SHP77 treated with DMSO at 0.1 percent for 48 hours (cell line): ENCODE measurements at regions not wholly inside any gene's neighbourhood (a gene's known extent, or its start where the extent isn't known, plus 50 kb on each side); places are given as distances from the start of the nearest gene placed in this dataset.

Source experiments
- DNase-seq: peaks from one replicate; lab custom pipeline; 2025; lab: John Stamatoyannopoulos, UW

DNA sequence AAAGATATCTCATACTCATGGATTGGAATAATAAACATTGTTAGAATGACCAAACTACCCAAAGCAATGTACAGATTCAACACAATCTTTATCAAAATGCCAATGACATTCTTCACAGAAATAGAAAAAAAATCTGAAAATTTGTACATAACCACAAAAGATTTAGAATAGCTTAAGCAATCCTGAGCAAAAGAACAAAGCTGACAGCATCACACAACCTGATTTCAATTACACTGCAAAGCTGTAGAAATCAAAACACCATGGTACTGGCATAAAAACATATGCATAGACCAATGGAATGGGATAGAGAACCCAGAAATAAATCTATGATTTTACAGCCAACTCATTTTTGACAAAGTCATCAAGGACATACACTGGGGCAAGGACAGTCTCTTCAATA is 130.0 kb upstream of the TMEM72 start:
- no peak for DNase-seq

DNA sequence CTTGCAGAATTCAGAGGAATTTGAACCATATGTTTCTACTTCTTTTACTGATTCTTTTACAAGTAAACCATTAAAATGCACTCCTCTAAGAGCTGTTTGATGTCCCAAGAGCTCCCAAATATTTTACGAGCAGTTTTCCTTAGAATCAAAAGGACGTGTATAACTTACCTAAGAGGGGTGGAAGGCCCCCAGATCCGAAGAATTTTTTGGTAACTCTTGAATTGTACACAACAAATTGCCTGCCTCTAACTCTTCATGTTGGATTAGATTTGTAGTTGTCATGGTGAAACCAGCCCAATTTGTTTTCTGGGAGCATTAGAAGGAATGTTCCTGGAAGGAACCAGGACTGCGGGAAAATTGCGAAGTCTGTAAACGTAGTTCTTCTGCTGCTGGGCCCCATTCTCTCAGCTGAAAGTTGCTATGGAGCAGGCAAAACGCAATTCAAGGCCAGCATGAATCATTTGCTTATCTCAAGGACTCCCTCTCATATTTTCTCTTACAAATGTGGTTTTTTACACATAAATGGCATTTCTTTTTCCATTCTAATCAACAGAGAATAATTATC is 124.8 kb upstream of the TMEM72 start:
- DNase-seq, result no peak

DNA sequence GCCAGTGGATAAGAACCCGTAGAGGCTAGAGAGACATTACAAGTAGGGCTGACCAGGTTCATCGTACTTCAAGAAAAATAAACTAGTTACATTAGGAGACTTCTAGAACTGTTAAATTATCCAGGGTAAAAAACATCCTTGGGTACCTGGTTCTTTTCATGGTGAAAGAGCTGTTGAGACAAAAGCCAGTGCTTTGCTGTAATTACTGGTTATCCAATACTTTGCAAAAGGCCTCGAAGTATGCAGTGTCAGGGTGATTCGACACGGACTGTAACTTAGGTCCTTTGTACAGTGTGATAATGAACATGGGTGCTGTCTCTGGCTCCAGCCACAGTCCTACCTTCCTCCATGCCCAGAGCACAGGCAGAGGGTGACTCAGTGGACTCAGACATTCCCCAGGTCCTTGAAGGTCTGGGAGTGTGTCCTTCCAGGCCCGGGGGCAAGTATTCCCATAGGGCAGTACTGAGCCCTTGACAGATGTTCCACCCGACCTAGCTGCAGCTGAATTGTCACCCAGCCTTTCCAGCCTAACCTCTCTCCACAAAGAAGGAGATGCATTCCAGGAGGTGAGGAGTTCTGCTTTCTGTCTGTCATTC is 123.6 kb upstream of the TMEM72 start:
- no peak for DNase-seq

DNA sequence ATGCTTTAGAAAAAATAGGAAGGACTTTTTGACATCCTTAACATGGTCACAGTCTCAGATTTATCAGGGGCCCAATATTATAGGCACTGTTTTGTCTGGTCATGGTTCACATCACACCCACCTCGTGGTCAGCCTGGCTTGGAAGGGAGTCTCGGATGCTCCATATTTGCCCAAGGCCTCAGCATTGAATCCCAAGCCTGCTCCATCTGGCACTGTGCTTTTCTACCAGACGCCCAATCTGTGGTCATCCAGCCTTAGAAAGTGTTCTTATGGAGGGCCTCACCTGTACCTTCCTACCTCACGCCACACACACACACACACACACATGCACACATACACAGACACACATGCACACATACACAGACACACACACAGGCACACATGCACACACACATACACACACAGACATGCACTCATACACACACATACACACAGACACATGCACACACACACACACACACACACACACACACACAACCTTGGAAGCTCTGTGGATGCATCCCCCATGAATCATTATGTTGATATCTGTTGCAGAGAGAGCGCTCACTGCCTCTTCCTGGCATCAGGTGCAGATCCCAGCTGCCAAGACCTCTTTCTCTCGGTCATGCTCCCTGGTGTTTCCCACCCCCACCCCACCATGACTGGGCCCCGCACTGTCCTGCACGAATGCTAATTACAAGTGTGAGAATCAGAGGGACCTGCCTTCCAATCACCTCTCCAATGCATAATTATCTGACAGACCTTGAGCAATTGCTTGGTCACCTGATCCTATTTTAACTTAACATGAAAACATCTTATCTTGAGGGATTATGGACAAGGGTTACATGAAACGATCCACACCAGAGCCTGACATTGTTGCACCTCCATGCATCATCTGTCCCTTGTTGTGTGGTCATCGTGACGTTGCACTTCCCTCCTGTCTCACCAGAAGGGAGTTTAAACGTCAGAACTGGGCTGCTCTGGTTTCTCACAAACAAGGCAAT is 122.7 kb upstream of the TMEM72 start:
- DNase-seq, result no peak

DNA sequence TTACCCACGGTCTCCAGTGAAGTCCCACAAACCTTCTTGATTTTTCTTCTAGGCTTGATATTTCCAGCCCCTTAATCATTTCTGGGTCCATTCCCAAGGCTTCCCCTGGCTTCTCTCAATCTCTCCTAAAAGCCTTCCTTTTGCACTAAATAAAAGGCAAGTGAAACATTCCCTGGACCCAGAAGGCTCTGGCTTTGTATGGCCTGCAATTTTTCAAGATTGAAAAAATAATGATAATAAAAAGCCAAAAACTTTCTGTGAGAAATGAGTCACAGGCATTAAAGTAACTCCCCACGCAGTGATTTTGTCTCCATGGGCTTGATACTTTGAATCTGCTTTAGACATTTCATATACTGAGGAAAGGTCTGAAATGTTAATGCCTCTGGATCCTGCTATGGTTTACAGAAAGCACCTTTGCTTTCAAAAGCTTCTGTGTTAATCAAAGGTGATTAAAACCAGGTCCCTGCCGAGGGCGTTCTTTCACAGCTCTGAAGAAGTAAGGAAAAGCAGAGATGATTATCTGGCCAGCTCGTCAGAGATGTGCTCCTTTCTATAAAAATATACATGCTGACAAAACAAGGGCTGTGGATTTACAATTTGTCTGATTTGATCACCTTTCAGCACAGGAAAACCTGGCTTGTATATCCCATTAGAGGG is 118.9 kb upstream of the TMEM72 start:
- no peak for DNase-seq

DNA sequence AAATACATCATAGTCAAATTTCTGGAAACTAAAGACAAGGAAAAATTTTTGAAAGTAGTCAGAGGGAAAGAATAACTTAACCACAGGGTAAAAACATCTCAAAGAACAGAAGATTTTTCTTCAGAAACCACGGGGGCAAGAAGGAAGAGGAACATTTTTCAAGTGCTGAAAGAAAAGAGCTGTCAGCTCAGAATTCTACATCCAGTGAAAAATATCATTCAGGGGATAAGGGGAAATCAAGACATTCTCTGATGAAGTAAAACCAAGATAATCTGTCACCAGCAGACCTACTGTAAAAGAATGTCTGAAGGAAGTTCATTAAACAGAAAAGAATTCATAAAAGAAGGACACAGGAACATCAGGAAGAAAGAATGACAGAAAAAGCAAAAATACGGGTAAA is 111.2 kb upstream of the TMEM72 start:
- no peak for DNase-seq

DNA sequence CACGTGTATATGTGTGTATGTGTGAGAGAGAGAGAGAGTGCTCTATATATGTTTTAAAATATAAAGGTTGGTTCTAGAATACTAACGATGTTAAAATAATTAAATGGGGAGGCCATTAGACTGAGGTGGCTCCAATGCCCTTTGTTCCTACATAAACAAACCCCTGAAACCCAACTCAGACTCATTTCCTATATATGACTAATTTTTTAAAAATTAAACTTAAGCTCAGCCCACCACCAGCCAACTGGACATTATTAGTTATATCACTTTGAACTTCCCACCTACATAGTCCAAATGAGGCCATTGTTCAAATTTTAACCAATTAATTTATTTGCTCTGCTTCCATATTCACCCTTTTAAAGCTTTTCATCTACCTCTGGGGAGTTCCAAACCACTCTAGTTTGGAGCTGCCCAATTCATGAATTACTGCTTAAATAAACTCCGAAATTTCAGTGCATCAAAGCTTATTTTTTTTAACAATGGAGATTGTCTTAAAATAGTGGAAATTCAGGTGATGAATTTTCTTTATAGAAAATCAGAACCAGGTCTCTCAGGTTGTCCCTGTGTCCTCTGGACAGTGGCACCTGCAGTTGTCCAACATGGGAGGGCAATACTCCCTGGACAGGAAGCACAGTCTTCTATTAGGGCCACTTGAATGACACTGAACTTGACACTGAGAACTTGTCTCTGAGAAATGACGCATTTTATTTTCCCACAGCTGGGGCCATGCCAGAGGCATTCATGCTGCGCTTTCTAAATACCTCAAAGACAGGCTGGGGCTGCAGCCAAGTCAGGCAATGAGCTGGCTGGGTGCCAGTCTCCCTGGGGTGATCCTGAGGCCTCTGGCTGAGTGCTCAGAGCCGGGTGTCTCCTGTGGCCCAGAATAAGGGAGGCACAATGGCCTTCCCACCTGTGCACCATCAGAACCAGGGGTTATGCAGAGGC is 109.5 kb upstream of the TMEM72 start:
- peak; percentile 76 for DNase-seq

DNA sequence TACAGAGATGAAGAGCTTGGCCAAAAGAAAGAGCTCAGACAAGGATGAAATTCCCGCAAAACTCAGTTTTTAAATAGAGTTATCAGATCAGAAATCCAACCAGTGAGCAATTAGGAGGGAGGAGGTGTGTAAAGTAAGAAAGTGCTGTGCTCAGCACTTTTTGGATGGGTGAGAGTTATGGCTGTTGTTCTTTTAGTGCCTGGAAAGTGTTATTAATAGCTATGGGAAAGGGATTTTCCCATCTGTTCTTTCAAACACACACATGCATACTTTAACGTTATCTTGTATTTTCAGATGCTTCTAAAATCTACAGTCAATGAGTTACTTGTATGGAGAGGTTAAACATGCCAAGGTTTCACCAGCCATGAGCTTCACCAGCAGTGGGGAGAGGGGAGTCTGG is 107.3 kb upstream of the TMEM72 start:
- no peak for DNase-seq

DNA sequence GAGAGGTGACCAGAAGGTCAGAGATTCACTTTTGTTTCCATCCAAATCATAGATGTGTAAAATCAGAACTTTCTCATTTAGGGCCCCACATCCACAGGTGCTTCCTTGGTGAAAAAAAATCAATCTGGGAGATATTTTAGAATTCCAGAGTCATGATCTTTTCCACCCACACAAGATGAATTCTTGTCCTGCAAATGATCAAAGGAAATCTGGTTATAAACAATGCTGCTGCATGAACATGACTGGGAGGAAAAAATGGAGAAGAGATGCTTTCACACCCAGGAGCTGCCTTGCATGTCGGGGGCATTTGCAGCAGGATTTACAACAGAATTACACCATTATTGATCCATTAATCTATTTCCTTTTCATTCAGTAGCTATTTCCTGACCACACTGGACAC is 106.5 kb upstream of the TMEM72 start:
- DNase-seq, result no peak

DNA sequence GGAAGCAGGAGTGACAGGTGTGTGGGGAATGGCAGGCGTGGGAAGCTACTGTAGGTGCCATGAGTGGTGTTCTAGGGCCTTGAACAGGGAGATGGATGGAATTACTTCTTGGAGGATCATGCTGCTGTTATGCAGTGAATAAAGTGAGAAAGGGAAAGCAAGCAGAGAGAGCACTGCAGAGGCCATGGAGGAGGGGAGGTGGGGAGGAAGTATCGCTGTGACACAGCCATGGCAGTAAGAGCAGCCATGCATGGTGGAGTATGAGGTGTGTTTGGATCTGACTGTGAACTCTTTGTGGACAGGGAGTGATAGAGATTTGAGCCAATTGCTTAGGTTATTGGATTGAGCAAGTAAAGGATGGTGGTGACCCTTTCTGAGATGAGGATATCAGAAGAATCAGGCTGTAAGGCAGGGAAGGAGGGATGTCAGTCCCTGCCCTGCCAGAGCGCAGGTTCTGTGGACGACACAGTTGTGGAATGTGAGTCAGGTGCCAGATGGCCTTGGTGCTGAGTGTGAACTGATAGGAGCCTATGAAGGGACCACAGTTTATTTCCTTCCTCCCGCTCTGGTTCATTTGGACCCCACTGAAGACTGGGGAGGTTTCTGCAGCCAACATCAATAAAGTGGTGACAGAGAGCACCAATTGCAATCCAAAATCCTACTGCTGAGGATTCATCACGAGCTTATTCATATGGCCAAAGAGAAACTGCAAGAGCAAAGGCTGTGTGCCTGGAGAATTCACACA is 105.5 kb upstream of the TMEM72 start:
- DNase-seq, result no peak

DNA sequence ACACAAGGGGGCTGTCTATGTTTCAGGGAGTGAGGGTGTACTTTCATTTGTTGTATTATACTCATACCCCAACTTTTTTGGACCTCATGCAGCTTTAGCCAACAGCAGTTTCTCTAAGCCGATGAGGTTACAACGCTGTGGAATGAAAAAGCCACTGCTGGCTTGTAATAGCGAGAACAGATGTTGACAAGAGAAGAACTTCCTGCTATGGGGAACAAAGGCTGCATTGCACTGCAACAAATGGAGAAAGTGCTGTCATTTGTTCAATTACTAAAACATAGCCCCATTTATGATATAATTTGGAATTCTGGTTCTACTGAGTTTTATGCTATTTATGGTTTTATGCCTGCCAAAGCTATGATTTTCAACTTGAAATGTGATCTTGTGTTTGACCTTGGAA is 104.2 kb upstream of the TMEM72 start:
- no peak for DNase-seq

DNA sequence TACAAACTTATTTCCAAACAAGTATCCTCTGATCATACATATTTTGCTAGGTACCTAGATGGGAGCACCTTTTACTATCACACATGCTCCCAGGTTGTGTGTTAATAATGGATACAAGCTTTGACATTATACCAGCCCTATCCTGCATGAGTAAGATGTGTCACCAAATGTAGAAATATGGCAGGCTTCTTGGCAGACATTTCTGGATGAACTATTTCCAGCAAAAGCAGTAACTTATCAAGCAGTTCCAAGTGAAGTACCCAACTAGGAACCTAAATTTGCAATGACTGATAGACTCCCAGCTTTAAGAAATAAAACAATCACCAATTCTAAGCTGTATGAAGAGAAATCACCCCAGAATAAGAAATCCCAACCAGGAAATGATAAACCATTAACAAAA is 103.7 kb upstream of the TMEM72 start:
- DNase-seq, result no peak

DNA sequence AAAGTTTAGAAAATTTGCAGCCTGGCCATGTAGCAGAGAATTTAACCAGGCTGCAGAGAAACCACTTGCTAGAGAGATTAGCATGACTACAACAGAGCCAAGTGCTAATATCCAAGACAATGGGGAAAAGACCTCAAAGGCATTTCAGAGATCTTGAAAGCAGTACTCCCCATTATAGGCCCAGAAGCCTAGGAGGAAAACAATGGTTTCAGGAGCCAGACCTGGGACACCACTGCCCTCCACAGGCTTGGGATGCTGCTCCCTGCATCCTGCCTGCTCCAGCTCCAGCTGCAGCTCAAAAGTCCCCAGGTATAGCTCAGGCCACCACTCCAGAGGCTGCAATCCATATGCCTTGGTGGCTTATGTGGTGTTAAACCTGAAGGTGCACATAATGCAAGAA is 101.5 kb upstream of the TMEM72 start:
- DNase-seq, result no peak

DNA sequence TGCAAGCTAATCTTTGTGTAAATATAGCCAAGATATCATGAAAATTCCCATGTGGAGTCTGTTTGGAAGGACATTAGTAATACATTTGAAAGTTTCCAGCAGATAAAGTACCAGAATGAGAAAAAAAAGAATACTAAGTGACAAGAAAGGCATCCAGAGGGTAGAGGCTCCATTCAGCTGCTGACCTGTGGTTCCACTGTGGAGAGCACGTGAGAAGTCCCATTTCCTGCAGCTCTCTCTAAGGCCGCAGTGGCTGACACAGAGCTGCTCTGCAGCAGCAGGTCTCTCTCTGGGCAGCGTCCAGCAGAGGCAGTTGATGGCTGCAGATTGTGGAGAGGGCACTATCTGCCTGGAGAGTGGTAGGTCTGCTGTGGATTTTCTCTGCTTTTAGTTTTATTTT is 100.1 kb upstream of the TMEM72 start:
- DNase-seq, result no peak

DNA sequence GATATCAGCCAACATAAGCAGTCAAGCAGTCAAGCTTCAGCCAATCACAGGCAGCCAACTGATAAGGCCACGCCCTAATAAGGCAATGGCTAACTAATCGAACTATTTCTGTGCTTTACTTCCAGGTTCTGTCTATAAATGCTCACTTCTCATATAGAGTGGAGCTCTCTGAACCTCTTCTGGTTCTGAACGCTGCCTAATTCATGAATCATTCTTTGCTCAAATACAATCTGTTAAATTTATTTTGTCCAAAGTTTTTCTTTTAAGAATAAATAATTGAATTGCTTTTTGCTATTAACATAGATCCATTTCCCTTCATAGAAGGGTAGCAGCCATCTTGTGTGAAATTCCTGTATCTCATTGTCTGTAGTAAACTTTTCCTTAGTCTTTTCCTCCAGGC is 97.9 kb upstream of the TMEM72 start:
- no peak for DNase-seq

DNA sequence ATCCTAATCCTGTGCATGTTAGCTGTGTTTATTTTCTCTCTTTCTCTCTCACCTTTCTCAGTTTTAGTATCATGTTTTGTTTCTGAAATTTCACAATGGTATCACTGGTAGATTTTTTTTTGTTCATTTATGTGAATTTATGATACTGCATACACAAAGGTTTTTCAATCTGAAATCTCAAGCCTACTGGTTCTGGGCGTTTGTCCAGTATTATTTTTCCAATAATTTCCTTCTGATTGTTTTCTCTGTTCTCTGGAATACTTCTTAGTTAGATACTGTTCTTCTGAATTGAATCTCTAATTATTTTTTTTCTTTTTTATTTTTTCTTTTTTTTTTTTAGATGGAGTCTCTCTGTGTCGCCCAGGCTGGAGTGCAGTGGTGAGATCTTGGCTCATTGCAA is 96.2 kb upstream of the TMEM72 start:
- DNase-seq, result no peak

DNA sequence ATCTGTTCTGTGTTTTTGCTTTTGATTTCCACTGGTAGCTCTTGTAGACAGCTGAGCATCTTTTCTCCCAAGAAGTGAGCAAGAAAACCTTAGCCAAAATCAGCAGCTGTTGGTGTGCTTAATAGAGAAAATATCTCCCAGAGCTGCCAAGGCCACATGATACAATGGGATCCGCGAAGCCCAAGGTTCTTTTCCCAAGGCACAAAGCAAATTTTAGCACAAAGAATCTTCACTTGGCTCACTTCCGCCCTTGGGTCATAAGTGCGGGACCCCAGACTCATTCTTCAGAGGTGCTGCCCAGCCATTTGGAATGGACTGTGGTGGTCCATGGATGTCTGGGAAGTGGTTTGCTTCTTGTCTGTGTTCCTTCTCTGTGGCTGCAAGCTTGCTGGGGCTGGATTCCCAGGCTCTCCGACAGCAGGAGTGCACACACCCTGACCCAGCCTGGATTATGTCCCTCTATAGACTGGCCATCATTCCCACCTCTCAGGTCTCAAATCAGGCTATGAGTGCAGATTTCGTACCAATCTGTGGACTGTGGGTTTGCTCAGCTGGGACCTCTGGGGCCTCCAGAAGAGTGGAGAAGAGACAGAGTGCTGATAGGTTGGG is 93.0 kb upstream of the TMEM72 start:
- DNase-seq, result no peak

DNA sequence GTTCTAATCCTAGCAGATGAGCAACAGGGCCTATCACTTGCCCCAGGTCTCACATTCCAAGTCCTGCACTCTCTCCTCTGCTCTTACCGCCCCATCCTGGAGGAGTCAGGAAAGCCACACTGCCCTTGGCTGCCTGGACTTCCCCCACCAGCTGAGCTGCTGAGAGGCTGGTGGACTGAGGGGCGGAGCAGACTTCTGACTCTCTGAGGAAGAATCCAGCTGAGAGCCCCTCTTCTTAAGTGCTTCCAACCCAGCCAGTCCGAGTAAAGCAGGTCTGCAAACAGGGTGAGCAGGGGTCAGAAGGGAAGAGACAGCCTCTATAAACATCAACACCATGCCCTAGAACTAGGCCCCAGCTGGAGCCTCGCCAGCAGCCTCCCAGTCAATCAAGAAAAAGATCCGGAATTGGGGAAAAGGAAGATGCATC is 92.4 kb upstream of the TMEM72 start:
- DNase-seq, result no peak

DNA sequence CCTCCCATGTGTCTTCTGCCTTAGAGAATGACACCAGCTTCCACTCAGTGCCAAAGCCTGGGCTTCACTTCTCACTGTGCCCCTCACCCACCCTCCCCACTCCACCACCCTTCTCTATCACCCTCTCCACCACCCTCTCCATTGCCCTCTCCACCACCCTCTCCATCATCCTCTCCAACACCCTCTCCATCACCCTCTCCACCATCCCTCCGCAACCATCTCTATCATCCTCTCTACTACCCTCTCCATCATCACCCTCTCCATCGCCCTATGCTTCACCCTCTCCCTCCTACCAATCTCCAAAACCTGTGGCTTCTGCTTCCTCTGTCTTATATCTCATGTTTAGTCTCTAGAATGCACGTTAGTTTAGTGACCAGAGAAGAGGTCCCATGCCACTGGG is 91.0 kb upstream of the TMEM72 start:
- DNase-seq, result no peak

DNA sequence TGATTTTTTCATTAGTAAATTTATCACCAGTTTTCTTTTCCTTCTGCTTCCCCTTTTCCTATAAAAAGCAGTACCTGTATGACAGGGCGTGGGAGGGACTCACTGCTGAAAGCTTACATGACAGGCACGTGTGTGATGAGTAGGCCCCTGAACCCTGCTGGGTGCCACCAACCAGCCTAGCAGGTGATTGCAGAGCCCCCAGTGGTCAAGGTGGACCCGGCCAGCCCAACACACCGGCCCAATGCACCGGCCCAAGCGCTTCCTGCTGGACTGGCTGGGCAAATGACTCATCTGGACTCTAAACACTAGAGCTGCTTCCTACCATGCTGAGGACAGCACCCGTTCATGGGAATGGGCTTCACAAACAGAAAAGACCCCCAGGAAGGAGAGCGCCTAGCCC is 89.8 kb upstream of the TMEM72 start:
- DNase-seq, result no peak
